GM23248 (cell line): ENCODE measurements at regions not wholly inside any gene's neighbourhood (a gene's known extent, or its start where the extent isn't known, plus 50 kb on each side); places are given as distances from the start of the nearest gene placed in this dataset.

Source experiments
- DNase-seq: peaks from one replicate; pipeline ENCODE4 v3.0.0-alpha.2; 2015
- H2AFZ ChIP-seq: fragments of 200-600 bp; sonication (generic); 2 replicates; pipeline ENCODE4 v1.6.1; 2016; ENCODE audit warnings: antibody characterized with exemption
- H3F3A ChIP-seq: fragments of 200-600 bp; sonication (generic); 2 replicates; pipeline ENCODE4 v1.6.1; 2016; ENCODE audit warnings: mild to moderate bottlenecking, antibody characterized with exemption, mixed run types; ENCODE audit not compliant: insufficient read depth
- H3K27ac ChIP-seq: fragments of 200-600 bp; sonication (generic); 2 replicates; pipeline ENCODE4 v1.5.1; 2016; ENCODE audit warnings: mild to moderate bottlenecking
- H3K27me3 ChIP-seq: fragments of 200-600 bp; sonication (generic); replicated peaks from 2 replicates; pipeline ENCODE4 v1.6.1; 2016; ENCODE audit warnings: mild to moderate bottlenecking; ENCODE audit not compliant: insufficient read depth
- H3K36me3 ChIP-seq: fragments of 200-600 bp; sonication (generic); 2 replicates; pipeline ENCODE4 v1.6.1; 2016; ENCODE audit warnings: low read depth, mild to moderate bottlenecking
- H3K4me1 ChIP-seq: fragments of 200-600 bp; sonication (generic); 2 replicates; pipeline ENCODE4 v1.6.1; 2016; ENCODE audit warnings: mild to moderate bottlenecking; ENCODE audit not compliant: insufficient read depth
- H3K4me2 ChIP-seq: fragments of 200-600 bp; sonication (generic); one replicate; pipeline ENCODE4 v1.6.1; 2016; ENCODE audit warnings: mild to moderate bottlenecking; ENCODE audit not compliant: unreplicated experiment
- H3K4me3 ChIP-seq: fragments of 200-600 bp; sonication (generic); 2 replicates; pipeline ENCODE4 v1.5.1; 2016; ENCODE audit warnings: mild to moderate bottlenecking
- H3K79me2 ChIP-seq: fragments of 200-600 bp; sonication (generic); 2 replicates; pipeline ENCODE4 v1.6.1; 2016; ENCODE audit warnings: mild to moderate bottlenecking; ENCODE audit not compliant: insufficient read depth
- H3K9ac ChIP-seq: fragments of 200-600 bp; sonication (generic); 2 replicates; pipeline ENCODE4 v1.6.1; 2016; ENCODE audit warnings: mild to moderate bottlenecking
- H3K9me2 ChIP-seq: fragments of 200-600 bp; sonication (generic); 2 replicates; pipeline ENCODE4 v1.6.1; 2016; ENCODE audit warnings: mixed run types, mild to moderate bottlenecking, moderate library complexity; ENCODE audit not compliant: insufficient read depth
- H3K9me3 ChIP-seq: fragments of 200-600 bp; sonication (generic); one replicate; pipeline ENCODE4 v1.6.1; 2017; ENCODE audit warnings: low read depth
- H4K20me1 ChIP-seq: fragments of 200-600 bp; sonication (generic); 2 replicates; pipeline ENCODE4 v1.6.0; 2016; ENCODE audit not compliant: insufficient read depth
- EZH2 ChIP-seq: fragments of 200-600 bp; sonication (generic); IDR thresholded peaks from 2 replicates; pipeline ENCODE4 v1.6.1; 2018; ENCODE audit warnings: antibody characterized with exemption, mild to moderate bottlenecking; ENCODE audit not compliant: insufficient read depth, poor library complexity, severe bottlenecking
- EZH2phosphoT487 ChIP-seq: fragments of 200-600 bp; sonication (generic); IDR thresholded peaks from 2 replicates; pipeline ENCODE4 v1.6.1; 2018; ENCODE audit warnings: antibody characterized with exemption, moderate library complexity, mild to moderate bottlenecking, low read depth; ENCODE audit not compliant: insufficient read depth
- WGBS, 2 experiments: methylation state at CpG; one replicate each; pipeline ENCODE4 v1.1.6; 2015 to 2017; ENCODE audit warnings: low lambda C conversion rate in 2 of 2, low coverage in 1 of 2; ENCODE audit errors: missing lambda C conversion rate in 2 of 2; 5-methylcytosine and 5-hydroxymethylcytosine counted together
- in situ Hi-C: fragments of 300-500 bp; cut with MboI; formaldehyde crosslinking; loops from 2 replicates; pipeline ENCODE4 v1.15.0; 2020

- 62 to 78% methylated on average over 2 of the region's 2 CpGs for WGBS, 2 experiments
- H2AFZ ChIP-seq, result no peak overlapping the region
- no peaks in the 10 kb centered on the region for H3K9me3 ChIP-seq
- no peaks in the 10 kb centered on the region for H3K36me3 ChIP-seq
- no peaks in the 10 kb centered on the region for H3K9me2 ChIP-seq
- DNase-seq, result no peak
- no peak overlapping the region for H3K4me3 ChIP-seq
- H3K4me1 ChIP-seq, result peaks cover 20% of the 10 kb centered on the region
- H3K4me2 ChIP-seq, result no peak overlapping the region
- H3K27ac ChIP-seq, result no peak overlapping the region
- no peaks in the 10 kb centered on the region for H3K79me2 ChIP-seq
- no peak overlapping the region for H3K9ac ChIP-seq
- in situ Hi-C loops, result no loop called here
- H4K20me1 ChIP-seq, result no peaks in the 10 kb centered on the region
- no peaks in the 10 kb centered on the region for H3K27me3 ChIP-seq
- no peak for TF ChIP-seq EZH2phosphoT487
- TF ChIP-seq EZH2, result no peak
- peaks cover 11% of the 10 kb centered on the region for H3F3A ChIP-seq
Measured at GRCh38 chr9:88810826-88811225, 180.4 kb upstream of the S1PR3 start.

- no peak overlapping the region for H2AFZ ChIP-seq
Measured at GRCh38 chr9:88811511-88811910, 179.8 kb upstream of the S1PR3 start.

GRCh38 chr9:88812938-88813637 lies 178.2 kb upstream of the S1PR3 start:
- Histone ChIP-seq H3F3A (peaks cover 30% of the 10 kb centered on the region), H3K79me2 (no peaks in the 10 kb centered on the region), H3K4me1 (peaks cover 41% of the 10 kb centered on the region), H3K9me3 (no peaks in the 10 kb centered on the region), H3K4me2 (no peak overlapping the region), H3K9ac (no peak overlapping the region), H3K4me3 (no peak overlapping the region), H3K27me3 (no peaks in the 10 kb centered on the region), H3K27ac (no peak overlapping the region), H4K20me1 (no peaks in the 10 kb centered on the region), H2AFZ (no peak overlapping the region), H3K36me3 (no peaks in the 10 kb centered on the region), H3K9me2 (no peaks in the 10 kb centered on the region)
- in situ Hi-C loops, result no loop called here
- WGBS, 2 experiments, result 92 to 93% methylated on average over 10 of the region's 10 CpGs
- no peak for DNase-seq
- no peak for TF ChIP-seq EZH2
- TF ChIP-seq EZH2phosphoT487, result no peak

More at GRCh38 chr9:88811511-88811910, 179.8 kb upstream of the S1PR3 start:
- Histone ChIP-seq H3K27ac (no peak overlapping the region), H3K9me3 (no peaks in the 10 kb centered on the region), H3K4me3 (no peak overlapping the region), H3K27me3 (no peaks in the 10 kb centered on the region), H3K79me2 (no peaks in the 10 kb centered on the region), H4K20me1 (no peaks in the 10 kb centered on the region), H3F3A (peaks cover 16% of the 10 kb centered on the region), H3K9ac (no peak overlapping the region), H3K36me3 (no peaks in the 10 kb centered on the region), H3K4me2 (no peak overlapping the region), H3K4me1 (peaks cover 27% of the 10 kb centered on the region), H3K9me2 (no peaks in the 10 kb centered on the region)
- TF ChIP-seq EZH2phosphoT487 (no peak), EZH2 (no peak)
- in situ Hi-C loops, result no loop called here
- no peak for DNase-seq
- WGBS, 2 experiments, result 97 to 100% methylated on average over 7 of the region's 7 CpGs

DNA sequence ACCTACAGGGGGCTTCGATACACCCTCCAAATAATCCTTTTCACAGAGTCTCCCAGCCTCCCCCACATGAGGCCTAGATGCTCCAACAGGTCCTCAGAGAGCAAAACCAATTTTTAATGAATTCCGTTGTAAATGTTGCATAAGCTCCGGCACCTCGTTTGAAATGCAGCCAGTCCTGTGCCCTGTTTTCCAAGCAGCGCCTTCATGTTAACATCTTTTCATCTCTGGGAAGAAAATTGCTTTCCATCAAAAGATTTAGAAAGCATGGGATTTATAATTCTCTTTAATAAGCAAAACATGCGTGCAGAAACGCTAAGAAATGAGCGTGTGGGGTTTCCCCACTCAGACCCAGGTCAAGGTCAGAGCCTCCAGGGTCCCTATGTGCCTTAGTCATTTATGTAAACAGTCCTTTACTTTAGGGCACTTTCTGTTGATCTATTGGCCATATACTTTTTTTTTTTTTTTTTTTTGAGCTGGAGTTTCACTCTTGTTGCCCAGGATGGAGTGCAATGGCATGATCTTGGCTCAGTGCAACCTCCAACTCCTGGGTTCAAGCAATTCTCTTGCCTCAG lies 177.5 kb upstream of the S1PR3 start:
- in situ Hi-C loops, result no loop called here
- TF ChIP-seq EZH2phosphoT487, result no peak
- no peak for TF ChIP-seq EZH2
- Histone ChIP-seq H3K36me3 (no peaks in the 10 kb centered on the region), H3F3A (peaks cover 35% of the 10 kb centered on the region), H3K9me3 (no peaks in the 10 kb centered on the region), H3K79me2 (no peaks in the 10 kb centered on the region), H3K4me2 (peak overlapping the region; percentile 69), H3K9me2 (no peaks in the 10 kb centered on the region), H2AFZ (no peak overlapping the region), H3K9ac (no peak overlapping the region), H3K4me3 (no peak overlapping the region), H3K27ac (peak overlapping the region; percentile 19; the same call in 1 of the 2 replicates), H4K20me1 (no peaks in the 10 kb centered on the region), H3K4me1 (peaks cover 48% of the 10 kb centered on the region), H3K27me3 (no peaks in the 10 kb centered on the region)
- no peak for DNase-seq
- 90 to 95% methylated on average over 8 of the region's 8 CpGs for WGBS, 2 experiments
